ENCODE measurements at regions not wholly inside any gene's neighbourhood (a gene's known extent, or its start where the extent isn't known, plus 50 kb on each side); places are given as distances from the start of the nearest gene placed in this dataset.

- H3K9me3 Mint-ChIP-seq (ENCODE audit: low read depth, unreplicated experiment): no peaks in the 10 kb centered on the region
- TF ChIP-seq, protein P1, sequence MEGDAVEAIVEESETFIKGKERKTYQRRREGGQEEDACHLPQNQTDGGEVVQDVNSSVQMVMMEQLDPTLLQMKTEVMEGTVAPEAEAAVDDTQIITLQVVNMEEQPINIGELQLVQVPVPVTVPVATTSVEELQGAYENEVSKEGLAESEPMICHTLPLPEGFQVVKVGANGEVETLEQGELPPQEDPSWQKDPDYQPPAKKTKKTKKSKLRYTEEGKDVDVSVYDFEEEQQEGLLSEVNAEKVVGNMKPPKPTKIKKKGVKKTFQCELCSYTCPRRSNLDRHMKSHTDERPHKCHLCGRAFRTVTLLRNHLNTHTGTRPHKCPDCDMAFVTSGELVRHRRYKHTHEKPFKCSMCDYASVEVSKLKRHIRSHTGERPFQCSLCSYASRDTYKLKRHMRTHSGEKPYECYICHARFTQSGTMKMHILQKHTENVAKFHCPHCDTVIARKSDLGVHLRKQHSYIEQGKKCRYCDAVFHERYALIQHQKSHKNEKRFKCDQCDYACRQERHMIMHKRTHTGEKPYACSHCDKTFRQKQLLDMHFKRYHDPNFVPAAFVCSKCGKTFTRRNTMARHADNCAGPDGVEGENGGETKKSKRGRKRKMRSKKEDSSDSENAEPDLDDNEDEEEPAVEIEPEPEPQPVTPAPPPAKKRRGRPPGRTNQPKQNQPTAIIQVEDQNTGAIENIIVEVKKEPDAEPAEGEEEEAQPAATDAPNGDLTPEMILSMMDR (IDR thresholded peaks at IDR 0.05; ENCODE audit: unreplicated experiment): no peak
- DNase-seq: no peak
- CTCF ChIA-PET: no interaction called here
- BruUV-seq (replicated peaks): no TSS peak
- peaks cover 62% of the 10 kb centered on the region for H3K27me3 Mint-ChIP-seq (ENCODE audit: unreplicated experiment)
- peaks cover 12% of the 10 kb centered on the region for H3K4me1 Mint-ChIP-seq (ENCODE audit: low read depth, unreplicated experiment)
- peaks cover 5% of the 10 kb centered on the region for H3K36me3 Mint-ChIP-seq (ENCODE audit: insufficient read depth, unreplicated experiment)
- no peak overlapping the region for H3K27ac Mint-ChIP-seq (ENCODE audit: unreplicated experiment)
- intact Hi-C loops (cut with micrococcal nuclease; ENCODE audit: unreplicated experiment): no loop called here
- H3K4me3 Mint-ChIP-seq (ENCODE audit: low read depth, unreplicated experiment): no peak overlapping the region
These were observed 276.0 kb upstream of the MVB12B start for GRCh38 chr9:126050605-126050990.

DNA sequence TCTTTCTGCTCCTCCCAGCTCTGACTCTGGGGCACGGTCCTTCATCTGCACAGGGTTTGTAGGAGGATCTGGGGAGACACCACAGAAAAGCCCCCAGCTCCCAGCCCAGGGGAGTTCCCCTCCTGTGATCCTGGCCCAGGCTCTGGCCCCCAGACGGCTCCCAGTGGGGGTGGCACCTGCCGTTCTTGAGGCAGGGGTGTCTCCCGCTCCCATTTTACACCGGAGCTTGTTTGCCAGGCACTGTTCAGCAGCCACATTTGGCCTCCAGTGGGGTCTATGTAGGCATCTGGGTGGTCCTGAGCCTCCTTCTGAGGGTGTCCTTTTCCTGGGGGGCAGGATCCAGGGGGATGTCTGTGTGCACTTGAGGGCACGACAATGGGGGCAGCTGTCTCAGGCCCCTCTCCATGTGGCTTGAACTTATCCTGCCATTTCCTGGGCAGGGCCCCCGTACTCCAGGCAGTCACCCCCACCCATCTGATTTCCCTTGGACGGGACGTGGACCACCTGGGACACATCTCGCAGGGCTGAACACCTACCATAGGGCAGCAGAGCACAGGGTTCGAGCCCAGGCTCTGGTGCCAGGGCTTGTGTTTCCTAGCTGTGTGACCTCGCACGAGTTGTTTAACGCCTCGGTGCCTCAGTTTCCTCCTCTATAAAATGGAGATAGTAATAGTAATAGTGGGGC, 275.0 kb upstream of the MVB12B start:
- peaks cover 5% of the 10 kb centered on the region for H3K36me3 Mint-ChIP-seq (ENCODE audit: insufficient read depth, unreplicated experiment)

DNA sequence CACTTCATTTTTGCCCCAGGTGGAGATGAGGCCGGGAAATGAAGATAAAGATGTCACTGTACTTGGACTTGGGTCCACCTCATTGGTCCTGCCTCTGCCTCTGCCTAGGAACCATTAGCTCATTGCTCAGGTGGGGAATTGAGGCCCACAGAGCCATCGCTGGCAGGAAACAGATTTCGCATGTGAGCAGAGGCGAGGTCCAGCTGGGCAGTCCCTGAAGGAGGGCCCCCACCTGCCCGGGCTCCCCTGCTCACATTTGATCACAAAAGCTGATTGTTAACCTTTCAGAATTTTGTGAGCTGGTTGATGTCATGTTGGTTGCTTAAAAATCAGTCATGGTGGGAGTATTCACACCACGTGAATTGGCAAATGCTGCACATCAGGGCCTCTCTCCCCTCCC, 273.8 kb upstream of the MVB12B start:
- Mint-ChIP-seq H3K4me1 (ENCODE audit: low read depth, unreplicated experiment) (peaks cover 13% of the 10 kb centered on the region), H3K36me3 (ENCODE audit: insufficient read depth, unreplicated experiment) (peaks cover 5% of the 10 kb centered on the region), H3K4me3 (ENCODE audit: low read depth, unreplicated experiment) (no peak overlapping the region), H3K27ac (ENCODE audit: unreplicated experiment) (no peak overlapping the region), H3K9me3 (ENCODE audit: low read depth, unreplicated experiment) (no peaks in the 10 kb centered on the region), H3K27me3 (ENCODE audit: unreplicated experiment) (peaks cover 53% of the 10 kb centered on the region)
- intact Hi-C loops (cut with micrococcal nuclease; ENCODE audit: unreplicated experiment): no loop called here
- TF ChIP-seq, protein P1 (IDR thresholded peaks at IDR 0.05; ENCODE audit: unreplicated experiment): no peak
- CTCF ChIA-PET: no interaction called here
- BruUV-seq (replicated peaks): no TSS peak
- no peak for DNase-seq

More for the DNA sequence above, 275.0 kb upstream of the MVB12B start:
- TF ChIP-seq, protein P1 (IDR thresholded peaks at IDR 0.05; ENCODE audit: unreplicated experiment): no peak
- no peak overlapping the region for H3K4me3 Mint-ChIP-seq (ENCODE audit: low read depth, unreplicated experiment)
- intact Hi-C loops (cut with micrococcal nuclease; ENCODE audit: unreplicated experiment): no loop called here
- peaks cover 13% of the 10 kb centered on the region for H3K4me1 Mint-ChIP-seq (ENCODE audit: low read depth, unreplicated experiment)
- DNase-seq: no peak
- CTCF ChIA-PET: no interaction called here
- BruUV-seq (replicated peaks): no TSS peak
- no peak overlapping the region for H3K27ac Mint-ChIP-seq (ENCODE audit: unreplicated experiment)
- H3K27me3 Mint-ChIP-seq (ENCODE audit: unreplicated experiment): peaks cover 54% of the 10 kb centered on the region
- no peaks in the 10 kb centered on the region for H3K9me3 Mint-ChIP-seq (ENCODE audit: low read depth, unreplicated experiment)

DNA sequence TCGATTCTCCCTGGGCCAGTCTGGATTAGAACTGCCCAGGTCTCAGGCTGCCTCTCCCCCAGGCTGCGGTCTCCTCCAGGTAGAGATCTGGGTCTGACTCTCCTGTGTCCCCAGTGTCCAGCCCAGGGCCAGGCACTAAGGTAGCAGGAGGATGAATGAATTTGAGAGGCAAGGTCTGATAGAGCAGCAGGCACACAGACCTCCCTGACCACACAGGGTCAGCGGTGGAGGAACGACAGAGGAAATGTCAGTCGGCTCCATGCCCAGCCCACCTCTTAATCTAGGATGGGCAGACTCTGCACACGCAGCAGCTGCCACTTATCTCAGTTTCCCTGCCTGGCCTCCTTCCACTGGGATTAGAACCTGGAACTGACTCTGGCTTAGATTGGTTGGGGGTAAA, 272.7 kb upstream of the MVB12B start:
- TF ChIP-seq, protein P1 (IDR thresholded peaks at IDR 0.05; ENCODE audit: unreplicated experiment): no peak
- intact Hi-C loops (cut with micrococcal nuclease; ENCODE audit: unreplicated experiment): no loop called here
- no TSS peak for BruUV-seq (replicated peaks)
- Mint-ChIP-seq H3K27me3 (ENCODE audit: unreplicated experiment) (peaks cover 65% of the 10 kb centered on the region), H3K36me3 (ENCODE audit: insufficient read depth, unreplicated experiment) (peaks cover 5% of the 10 kb centered on the region), H3K4me3 (ENCODE audit: low read depth, unreplicated experiment) (no peak overlapping the region), H3K4me1 (ENCODE audit: low read depth, unreplicated experiment) (peaks cover 13% of the 10 kb centered on the region), H3K27ac (ENCODE audit: unreplicated experiment) (no peak overlapping the region), H3K9me3 (ENCODE audit: low read depth, unreplicated experiment) (no peaks in the 10 kb centered on the region)
- CTCF ChIA-PET: no interaction called here
- no peak for DNase-seq
